Spleen (tissue), 11 donors: ENCODE measurements at regions not wholly inside any gene's neighbourhood (a gene's known extent, or its start where the extent isn't known, plus 50 kb on each side); places are given as distances from the start of the nearest gene placed in this dataset.

Experiments used
- DNase-seq: peaks from one replicate; pipeline ENCODE4 v3.0.0-alpha.2; 2020
- H3K27ac ChIP-seq, 8 donors: fragments of 200-600 bp; sonication (generic) in 7 of 8; 1 replicate in 4 of 8; 2 replicates in 4 of 8; pipeline versions ENCODE4 v1.5.0 to v1.8.0; 2016 to 2021; ENCODE audit warnings: inconsistent platforms in 4 of 8, mild to moderate bottlenecking in 4 of 8, moderate library complexity in 1 of 8
- H3K27me3 ChIP-seq, 7 donors: fragments of 200-600 bp; sonication (generic) in 6 of 7; replicated peaks in 1 of 7; 1 replicate in 4 of 7; 2 replicates in 3 of 7; pipeline versions ENCODE4 v1.5.0 to v1.8.0; 2016 to 2021; ENCODE audit warnings: inconsistent platforms in 3 of 7, mild to moderate bottlenecking in 1 of 7
- H3K36me3 ChIP-seq, 6 donors: fragments of 200-600 bp; sonication (generic) in 5 of 6; 1 replicate in 4 of 6; 2 replicates in 2 of 6; pipeline versions ENCODE4 v1.5.0 to v1.8.0; 2016 to 2021; ENCODE audit warnings: inconsistent platforms in 2 of 6
- H3K4me1 ChIP-seq, 6 donors: fragments of 200-600 bp; sonication (generic) in 5 of 6; 1 replicate in 3 of 6; 2 replicates in 3 of 6; pipeline versions ENCODE4 v1.5.0 to v1.8.0; 2016 to 2021; ENCODE audit warnings: inconsistent platforms in 3 of 6
- H3K4me3 ChIP-seq, 8 donors: fragments of 200-600 bp; sonication (generic) in 7 of 8; 1 replicate in 4 of 8; 2 replicates in 4 of 8; pipeline versions ENCODE4 v1.5.0 to v1.8.0; 2016 to 2021; ENCODE audit warnings: inconsistent platforms in 4 of 8, mild to moderate bottlenecking in 4 of 8, moderate library complexity in 2 of 8
- H3K9me3 ChIP-seq, 8 donors: fragments of 200-600 bp; sonication (generic) in 7 of 8; 1 replicate in 4 of 8; 2 replicates in 4 of 8; pipeline versions ENCODE4 v1.5.0 to v1.8.0; 2016 to 2021; ENCODE audit warnings: inconsistent platforms in 4 of 8
- CTCF ChIP-seq, 11 experiments: fragments of 200-600 bp in 7 of 11; fragments of 450-650 bp in 4 of 11; sonication (generic) in 4 of 11; IDR thresholded peaks in 8 of 11; conservative IDR thresholded peaks in 3 of 11; 1 replicate in 7 of 11; 2 replicates in 4 of 11; pipeline versions ENCODE4 v1.4.0 to v1.8.0; 2016 to 2021; ENCODE audit warnings: antibody characterized with exemption in 11 of 11, inconsistent platforms in 4 of 11, mild to moderate bottlenecking in 1 of 11
- POLR2A ChIP-seq, 3 donors: fragments of 450-650 bp; IDR thresholded peaks; one replicate each; pipeline ENCODE4 v1.5.1; 2017; ENCODE audit warnings: antibody characterized with exemption in 3 of 3, mild to moderate bottlenecking in 1 of 3
- POLR2AphosphoS5 ChIP-seq, 3 donors: sonication (generic); formaldehyde crosslinking; IDR thresholded peaks; one replicate each; pipeline ENCODE4 v1.5.1; 2017; ENCODE audit warnings: antibody characterized with exemption in 3 of 3
- WGBS, 5 donors: extraction: QIAGEN DNeasy Blood & Tissue Kit in 3 of 5; methylation state at CpG; one replicate each; pipeline versions ENCODE4 v1.1.5 to v1.1.7; 2013 to 2018; 5-methylcytosine and 5-hydroxymethylcytosine counted together
- intact Hi-C: fragments of 100-400 bp; cut with DNase I; formaldehyde crosslinking; loops from one replicate; pipeline ENCODE4 v1.15.0; 2023; ENCODE audit warnings: low total_unique reads
- donor health status: healthy with polysubstance abuse.
- donor health status: DM: no; HTN: no; CAD: no; lungs with moderate emphysema.
- donor health status: DM: no; HTN: no; CAD: no.
- donor health status: Bipolar disorder and iron deficiency.
- donor health status: healthy.
- donor health status: DM: no; HTN: no; CAD: no.
- donor health status: DM: yes; HTN: yes; CAD: no.

GRCh38 chr6:14665827-14666724 lies 548.5 kb downstream of the CD83 start:
- no peak for TF ChIP-seq POLR2AphosphoS5 (IDR thresholded peaks at IDR 0.05)
- H3K27me3 ChIP-seq, result no peaks in the 10 kb centered on the region
- H3K9me3 ChIP-seq, result no peaks in the 10 kb centered on the region
- H3K36me3 ChIP-seq, result no peaks in the 10 kb centered on the region
- no peak overlapping the region for H3K4me3 ChIP-seq
- H3K4me1 ChIP-seq, result peaks cover 11 to 52% (median 35%) of the 10 kb centered on the region in 6 donors
- intact Hi-C loops, result no loop called here
- no peak for DNase-seq
- H3K27ac ChIP-seq, result peak overlapping the region in 1 of 8 donors; percentile 46
- 58 to 70% (median 67%) methylated on average over 11 of the region's 11 CpGs for WGBS, 5 donors

GRCh38 chr6:14670806-14671205 lies 553.2 kb downstream of the CD83 start:
- H3K36me3 ChIP-seq, result no peaks in the 10 kb centered on the region
- no peak for TF ChIP-seq CTCF (IDR thresholded peaks at IDR 0.05 in 8 of 11, conservative IDR thresholded peaks at IDR 0.05 in 3 of 11)
- no peak for TF ChIP-seq POLR2A (IDR thresholded peaks at IDR 0.05)
- TF ChIP-seq POLR2AphosphoS5 (IDR thresholded peaks at IDR 0.05), result no peak
- no peak overlapping the region for H3K4me3 ChIP-seq
- peaks cover 0 to 35% (median 16%) of the 10 kb centered on the region in 6 donors for H3K4me1 ChIP-seq
- WGBS, 5 donors, result 68 to 78% (median 74%) methylated on average over 7 of the region's 7 CpGs
- intact Hi-C loops, result no loop called here
- H3K27me3 ChIP-seq, result no peaks in the 10 kb centered on the region
- peak overlapping the region in 7 of 8 donors; percentile 11 to 70 (median 53) for H3K27ac ChIP-seq
- no peak for DNase-seq
- H3K9me3 ChIP-seq, result no peaks in the 10 kb centered on the region

- Histone ChIP-seq H3K4me3 (no peak overlapping the region), H3K4me1 (peaks cover 0 to 32% (median 16%) of the 10 kb centered on the region in 6 donors), H3K27me3 (no peaks in the 10 kb centered on the region), H3K9me3 (no peaks in the 10 kb centered on the region), H3K36me3 (no peaks in the 10 kb centered on the region), H3K27ac (peak overlapping the region in 2 of 8 donors; percentile 56 to 70)
- WGBS, 5 donors, result 30 to 44% (median 38%) methylated on average over 1 of the region's 1 CpG
- intact Hi-C loops, result no loop called here
- DNase-seq, result no peak
- TF ChIP-seq CTCF (IDR thresholded peaks at IDR 0.05 in 8 of 11, conservative IDR thresholded peaks at IDR 0.05 in 3 of 11) (no peak), POLR2A (IDR thresholded peaks at IDR 0.05) (no peak), POLR2AphosphoS5 (IDR thresholded peaks at IDR 0.05) (no peak)
Measured at GRCh38 chr6:14671261-14671681, 553.7 kb downstream of the CD83 start.

GRCh38 chr6:14671937-14672336 lies 554.4 kb downstream of the CD83 start:
- intact Hi-C loops, result no loop called here
- H3K27ac ChIP-seq, result no peak overlapping the region
- no peaks in the 10 kb centered on the region for H3K9me3 ChIP-seq
- 90 to 100% (median 98%) methylated on average over 1 of the region's 1 CpG for WGBS, 5 donors
- TF ChIP-seq POLR2AphosphoS5 (IDR thresholded peaks at IDR 0.05) (no peak), POLR2A (IDR thresholded peaks at IDR 0.05) (no peak), CTCF (IDR thresholded peaks at IDR 0.05 in 8 of 11, conservative IDR thresholded peaks at IDR 0.05 in 3 of 11) (no peak)
- H3K4me3 ChIP-seq, result no peak overlapping the region
- no peaks in the 10 kb centered on the region for H3K36me3 ChIP-seq
- H3K27me3 ChIP-seq, result no peaks in the 10 kb centered on the region
- DNase-seq, result no peak
- peaks cover 0 to 32% (median 16%) of the 10 kb centered on the region in 6 donors for H3K4me1 ChIP-seq
